Tibial artery (tissue), 4 donors: ENCODE measurements at regions not wholly inside any gene's neighbourhood (a gene's known extent, or its start where the extent isn't known, plus 50 kb on each side); places are given as distances from the start of the nearest gene placed in this dataset.

Experiments used
- DNase-seq, 2 donors: peaks; one replicate each; pipeline ENCODE4 v3.0.0-alpha.2; 2019
- H3K27ac ChIP-seq, 2 donors: fragments of 200-600 bp; sonication (generic) in 1 of 2; 1 replicate in 1 of 2; 2 replicates in 1 of 2; pipeline ENCODE4 v1.5.1; 2018 to 2019; ENCODE audit warnings: mild to moderate bottlenecking in 1 of 2
- H3K27me3 ChIP-seq, 2 donors: fragments of 200-600 bp; sonication (generic) in 1 of 2; one replicate each; pipeline versions ENCODE4 v1.5.1 to v1.6.0; 2016 to 2019
- H3K36me3 ChIP-seq, 3 donors: fragments of 200-600 bp; sonication (generic) in 2 of 3; one replicate each; pipeline ENCODE4 v1.5.1; 2016 to 2019; ENCODE audit warnings: mild to moderate bottlenecking in 2 of 3
- H3K4me1 ChIP-seq, 4 donors: fragments of 200-600 bp; sonication (generic) in 2 of 4; 1 replicate in 3 of 4; 2 replicates in 1 of 4; pipeline ENCODE4 v1.5.1; 2016 to 2019
- H3K4me3 ChIP-seq, 2 donors: fragments of 200-600 bp; sonication (generic) in 1 of 2; 1 replicate in 1 of 2; 2 replicates in 1 of 2; pipeline ENCODE4 v1.5.1; 2018 to 2019; ENCODE audit warnings: mild to moderate bottlenecking in 2 of 2
- H3K9me3 ChIP-seq, 3 donors: fragments of 200-600 bp; sonication (generic) in 1 of 3; one replicate each; pipeline ENCODE4 v1.5.1; 2016 to 2019
- CTCF ChIP-seq, 2 experiments: fragments of 200-600 bp in 1 of 2; fragments of 450-650 bp in 1 of 2; IDR thresholded peaks; one replicate each; pipeline ENCODE4 v1.5.1; 2017 to 2019; ENCODE audit warnings: antibody characterized with exemption in 2 of 2, mild to moderate bottlenecking in 1 of 2, moderate library complexity in 1 of 2
- intact Hi-C: fragments of 100-400 bp; cut with DNase I; formaldehyde crosslinking; loops from one replicate; pipeline ENCODE4 v1.15.0; 2023; ENCODE audit warnings: low total_unique reads

GRCh38 chr1:108082738-108083562, 117.2 kb downstream of the SLC25A24 start:
- no peaks in the 10 kb centered on the region for H3K9me3 ChIP-seq
- H3K27me3 ChIP-seq: no peaks in the 10 kb centered on the region
- H3K4me3 ChIP-seq: no peak overlapping the region
- TF ChIP-seq CTCF (IDR thresholded peaks at IDR 0.05): no peak
- H3K36me3 ChIP-seq: no peaks in the 10 kb centered on the region
- intact Hi-C loops: no loop called here
- H3K4me1 ChIP-seq: no peaks in the 10 kb centered on the region
- DNase-seq: no peak
- H3K27ac ChIP-seq: no peak overlapping the region

GRCh38 chr1:108082001-108082400, 117.0 kb upstream of the VAV3 start:
- DNase-seq: no peak
- Histone ChIP-seq H3K4me3 (no peak overlapping the region), H3K4me1 (no peaks in the 10 kb centered on the region), H3K27ac (no peak overlapping the region), H3K27me3 (no peaks in the 10 kb centered on the region), H3K36me3 (no peaks in the 10 kb centered on the region), H3K9me3 (no peaks in the 10 kb centered on the region)
- no peak for TF ChIP-seq CTCF (IDR thresholded peaks at IDR 0.05)
- intact Hi-C loops: no loop called here

GRCh38 chr1:108080448-108080847, 115.5 kb upstream of the VAV3 start:
- H3K9me3 ChIP-seq: no peaks in the 10 kb centered on the region
- H3K4me1 ChIP-seq: no peaks in the 10 kb centered on the region
- intact Hi-C loops: no loop called here
- no peak for TF ChIP-seq CTCF (IDR thresholded peaks at IDR 0.05)
- H3K27ac ChIP-seq: no peak overlapping the region
- H3K27me3 ChIP-seq: no peaks in the 10 kb centered on the region
- no peaks in the 10 kb centered on the region for H3K36me3 ChIP-seq
- no peak overlapping the region for H3K4me3 ChIP-seq
- DNase-seq: no peak

- Histone ChIP-seq H3K4me1 (no peaks in the 10 kb centered on the region), H3K4me3 (no peak overlapping the region), H3K36me3 (no peaks in the 10 kb centered on the region), H3K27ac (no peak overlapping the region), H3K27me3 (no peaks in the 10 kb centered on the region), H3K9me3 (no peaks in the 10 kb centered on the region)
- no peak for TF ChIP-seq CTCF (IDR thresholded peaks at IDR 0.05)
- DNase-seq: no peak
- intact Hi-C loops: no loop called here
Observed at GRCh38 chr1:108079440-108080025, 114.6 kb upstream of the VAV3 start.

GRCh38 chr1:108077991-108078390, 113.0 kb upstream of the VAV3 start:
- H3K4me1 ChIP-seq: no peaks in the 10 kb centered on the region
- DNase-seq: no peak
- no peak overlapping the region for H3K4me3 ChIP-seq
- no peaks in the 10 kb centered on the region for H3K27me3 ChIP-seq
- intact Hi-C loops: no loop called here
- no peaks in the 10 kb centered on the region for H3K9me3 ChIP-seq
- H3K27ac ChIP-seq: no peak overlapping the region
- no peak for TF ChIP-seq CTCF (IDR thresholded peaks at IDR 0.05)
- H3K36me3 ChIP-seq: no peaks in the 10 kb centered on the region
